ENCODE measurements at regions not wholly inside any gene's neighbourhood (a gene's known extent, or its start where the extent isn't known, plus 50 kb on each side); places are given as distances from the start of the nearest gene placed in this dataset.

GRCh38 chr5:53766673-53767072 lies 206.2 kb downstream of the NDUFS4 start:
- ATAC-seq (ENCODE audit: insufficient read depth, low FRiP score) (no peak), DNase-seq (no peak)
- no peaks in the 10 kb centered on the region for H3K36me3 ChIP-seq (ENCODE audit: control insufficient read depth in 4 of 4, insufficient read depth in 4 of 4, low read length in 4 of 4)
- H3K4me1 ChIP-seq (ENCODE audit: control insufficient read depth in 5 of 5, insufficient read depth in 5 of 5, low read length in 5 of 5), result no peaks in the 10 kb centered on the region
- WGBS, 2 donors, result 66 to 80% methylated on average over 2 of the region's 2 CpGs
- no peaks in the 10 kb centered on the region for H3K27me3 ChIP-seq (ENCODE audit: control insufficient read depth in 3 of 3, insufficient read depth in 3 of 3, low read length in 2 of 3)
- no peak overlapping the region for H3K27ac ChIP-seq (ENCODE audit: low read depth in 1 of 2, low read length in 1 of 2)
- H3K9ac ChIP-seq (ENCODE audit: insufficient read depth in 1 of 2, low read length in 2 of 2), result no peak overlapping the region
- TF ChIP-seq CTCF (IDR thresholded peaks at IDR 0.05; ENCODE audit: control extremely low read depth, extremely low read depth), result no peak
- peaks cover 0 to 5% (median 0%) of the 10 kb centered on the region in 4 donors for H3K9me3 ChIP-seq (ENCODE audit: control insufficient read depth in 4 of 4, insufficient read depth in 3 of 4, low read length in 3 of 4)
- H3K4me3 ChIP-seq, result no peak overlapping the region

- Histone ChIP-seq H3K27ac (ENCODE audit: low read depth in 1 of 2, low read length in 1 of 2) (no peak overlapping the region), H3K4me3 (no peak overlapping the region), H3K9me3 (ENCODE audit: control insufficient read depth in 4 of 4, insufficient read depth in 3 of 4, low read length in 3 of 4) (no peaks in the 10 kb centered on the region), H3K9ac (ENCODE audit: insufficient read depth in 1 of 2, low read length in 2 of 2) (no peak overlapping the region), H3K27me3 (ENCODE audit: control insufficient read depth in 3 of 3, insufficient read depth in 3 of 3, low read length in 2 of 3) (no peaks in the 10 kb centered on the region), H3K36me3 (ENCODE audit: control insufficient read depth in 4 of 4, insufficient read depth in 4 of 4, low read length in 4 of 4) (no peaks in the 10 kb centered on the region), H3K4me1 (ENCODE audit: control insufficient read depth in 5 of 5, insufficient read depth in 5 of 5, low read length in 5 of 5) (peaks cover 0 to 8% (median 0%) of the 10 kb centered on the region in 5 donors)
- DNase-seq (no peak), ATAC-seq (ENCODE audit: insufficient read depth, low FRiP score) (no peak)
- TF ChIP-seq CTCF (IDR thresholded peaks at IDR 0.05; ENCODE audit: control extremely low read depth, extremely low read depth), result no peak
- WGBS, 2 donors, result 77 to 86% methylated on average over 5 of the region's 5 CpGs
These were observed 217.6 kb downstream of the NDUFS4 start for GRCh38 chr5:53777864-53778618.

- H3K36me3 ChIP-seq (ENCODE audit: control insufficient read depth in 4 of 4, insufficient read depth in 4 of 4, low read length in 4 of 4), result no peaks in the 10 kb centered on the region
- ATAC-seq (ENCODE audit: insufficient read depth, low FRiP score), result peak; percentile 11
- no peak overlapping the region for H3K27ac ChIP-seq (ENCODE audit: low read depth in 1 of 2, low read length in 1 of 2)
- H3K4me3 ChIP-seq, result no peak overlapping the region
- peak; percentile 31 to 44 (median 36) for DNase-seq
- no peaks in the 10 kb centered on the region for H3K27me3 ChIP-seq (ENCODE audit: control insufficient read depth in 3 of 3, insufficient read depth in 3 of 3, low read length in 2 of 3)
- 26 to 37% methylated on average over 4 of the region's 4 CpGs for WGBS, 2 donors
- H3K4me1 ChIP-seq (ENCODE audit: control insufficient read depth in 5 of 5, insufficient read depth in 5 of 5, low read length in 5 of 5), result peaks cover 0 to 10% (median 0%) of the 10 kb centered on the region in 5 donors
- no peaks in the 10 kb centered on the region for H3K9me3 ChIP-seq (ENCODE audit: control insufficient read depth in 4 of 4, insufficient read depth in 3 of 4, low read length in 3 of 4)
- no peak overlapping the region for H3K9ac ChIP-seq (ENCODE audit: insufficient read depth in 1 of 2, low read length in 2 of 2)
- TF ChIP-seq CTCF (IDR thresholded peaks at IDR 0.05; ENCODE audit: control extremely low read depth, extremely low read depth), result no peak
These were observed 219.1 kb downstream of the NDUFS4 start for GRCh38 chr5:53779541-53779981.

Data from lung (tissue), 11 donors.